Right cardiac atrium (tissue), 5 donors: ENCODE measurements at regions not wholly inside any gene's neighbourhood (a gene's known extent, or its start where the extent isn't known, plus 50 kb on each side); places are given as distances from the start of the nearest gene placed in this dataset.

Experiments used
- ATAC-seq, 2 donors: fragments of 200-7000 bp; cut with Tn5 transposase; one replicate each; pipeline versions ENCODE4 v1.8.0 to v1.9.1; 2020; ENCODE audit warnings: moderate library complexity in 2 of 2, mild to moderate bottlenecking in 1 of 2
- DNase-seq, 3 donors: peaks; one replicate each; pipeline ENCODE4 v3.0.0-alpha.2; 2020
- H3K27ac ChIP-seq: one replicate; pipeline ENCODE4 v1.5.1; 2013; ENCODE audit warnings: mild to moderate bottlenecking, low read length, control low read depth, moderate library complexity
- H3K27me3 ChIP-seq: one replicate; pipeline ENCODE4 v1.6.1; 2013; ENCODE audit not compliant: control insufficient read depth, insufficient read depth
- H3K4me1 ChIP-seq: one replicate; pipeline ENCODE4 v1.6.1; 2013; ENCODE audit warnings: low read length; ENCODE audit not compliant: control insufficient read depth, insufficient read depth
- H3K4me3 ChIP-seq: one replicate; pipeline ENCODE4 v1.5.1; 2013; ENCODE audit warnings: low read length, control low read depth
- H3K9me3 ChIP-seq: one replicate; pipeline ENCODE4 v1.6.1; 2013; ENCODE audit warnings: low read length; ENCODE audit not compliant: control insufficient read depth
- WGBS: extraction: QIAGEN DNeasy Blood & Tissue Kit; methylation state at CpG from one replicate; pipeline ENCODE4 v1.1.7; 2013; 5-methylcytosine and 5-hydroxymethylcytosine counted together
- intact Hi-C, 4 donors: fragments of 100-400 bp; cut with DNase I; formaldehyde crosslinking; loops; one replicate each; pipeline versions ENCODE4 v1.11.0 to v1.14.0; 2022 to 2023
- donor health status: healthy with polysubstance abuse.
- donor health status: DM: no; HTN: yes; CAD: no.
- donor health status: DM: no; HTN: no; CAD: no.
- donor health status: DM: no; HTN: yes; CAD: no; lungs with severe emphysema.
- donor health status: DM: yes; HTN: yes; CAD: no.

GRCh38 chr17:63364387-63364786, 81.7 kb downstream of the CYB561 start:
- Histone ChIP-seq H3K4me3 (no peak overlapping the region), H3K27me3 (no peaks in the 10 kb centered on the region), H3K27ac (no peak overlapping the region), H3K9me3 (no peaks in the 10 kb centered on the region), H3K4me1 (no peaks in the 10 kb centered on the region)
- intact Hi-C loops, result no loop called here
- ATAC-seq (no peak), DNase-seq (no peak)
- 32% methylated on average over 2 of the region's 2 CpGs for WGBS

DNA sequence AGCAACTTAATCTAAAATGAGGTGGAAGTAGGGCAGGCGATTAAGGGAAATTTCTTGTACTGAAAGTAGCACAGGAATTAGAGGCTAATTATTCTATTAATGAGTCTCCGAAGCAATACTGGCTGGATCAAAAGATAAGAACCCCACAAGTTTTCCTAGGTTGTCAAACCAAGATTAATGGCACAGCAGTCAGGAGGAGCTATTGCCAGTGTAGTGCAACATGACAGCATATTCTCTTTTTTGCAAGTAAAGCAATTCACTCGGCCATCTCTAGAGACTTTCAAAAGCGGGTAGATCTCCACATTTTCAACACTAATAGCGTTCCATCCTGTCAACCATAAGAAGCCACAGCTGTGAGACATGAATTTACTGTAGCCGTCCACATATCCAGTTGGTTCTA, 81.2 kb downstream of the CYB561 start:
- ATAC-seq (no peak), DNase-seq (no peak)
- WGBS, result 67% methylated on average over 6 of the region's 6 CpGs

DNA sequence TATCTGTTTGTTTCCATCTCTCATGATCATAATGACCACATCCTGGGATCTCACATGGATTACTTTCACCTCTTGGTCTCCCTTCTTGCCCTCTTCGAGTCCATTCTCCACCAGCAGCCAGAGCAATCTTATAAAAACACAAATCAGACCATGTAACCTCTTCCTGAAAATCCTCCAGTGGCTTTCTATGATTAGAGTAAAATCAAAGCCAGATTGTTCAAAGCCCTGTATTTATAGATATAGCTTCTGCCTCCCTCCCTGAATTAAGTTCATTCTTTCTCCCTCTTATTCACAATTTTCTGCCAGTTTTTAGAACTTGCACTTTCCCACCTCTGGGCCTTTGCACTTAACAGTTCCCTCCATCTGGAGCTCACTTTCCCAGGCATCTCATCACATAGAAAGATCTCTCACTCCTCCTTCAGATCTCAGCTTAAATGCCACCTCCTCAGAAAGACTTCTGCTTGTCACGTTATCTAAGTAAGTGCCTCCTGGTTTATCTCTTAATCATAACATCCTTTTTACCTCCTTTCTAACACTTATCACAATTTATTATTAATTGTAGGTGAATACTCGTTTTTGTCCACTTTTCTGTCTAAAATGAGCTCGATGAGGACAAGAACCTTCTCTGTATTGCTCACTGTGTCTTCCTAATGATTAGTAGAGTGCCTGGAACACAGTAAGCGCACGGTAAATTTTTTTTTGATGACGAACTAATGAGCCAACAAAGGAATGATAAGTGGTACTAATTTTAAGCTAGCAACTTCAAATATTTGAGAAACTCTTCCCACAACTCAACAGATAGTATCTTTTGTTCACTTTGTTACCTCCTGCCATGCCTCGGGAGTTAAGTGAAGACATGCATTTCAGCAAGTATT, 80.5 kb downstream of the CYB561 start:
- Histone ChIP-seq H3K27ac (no peak overlapping the region), H3K27me3 (no peaks in the 10 kb centered on the region), H3K9me3 (no peaks in the 10 kb centered on the region), H3K4me1 (no peaks in the 10 kb centered on the region), H3K4me3 (no peak overlapping the region)
- 60% methylated on average over 8 of the region's 8 CpGs for WGBS
- intact Hi-C loops, result no loop called here
- ATAC-seq (no peak), DNase-seq (no peak)

More for the DNA sequence above, 81.2 kb downstream of the CYB561 start:
- no peak overlapping the region for H3K27ac ChIP-seq
- H3K9me3 ChIP-seq, result no peaks in the 10 kb centered on the region
- H3K4me1 ChIP-seq, result no peaks in the 10 kb centered on the region
- intact Hi-C loops, result no loop called here
- no peak overlapping the region for H3K4me3 ChIP-seq
- no peaks in the 10 kb centered on the region for H3K27me3 ChIP-seq

DNA sequence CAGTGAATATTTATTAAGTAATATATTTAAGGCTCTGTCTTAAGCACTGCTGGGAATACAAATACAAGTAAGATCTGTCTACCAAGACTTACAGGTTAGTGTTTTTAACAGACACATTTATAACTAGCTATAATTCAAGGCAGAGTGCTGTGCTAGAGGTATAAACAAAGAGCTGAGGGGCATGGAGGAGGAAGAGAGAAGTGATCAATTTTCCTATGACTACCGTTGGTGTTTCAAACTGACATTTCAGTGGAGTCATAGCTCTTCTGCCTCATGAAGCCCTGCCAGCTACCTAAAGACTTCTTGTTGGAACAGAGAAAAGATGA, 79.9 kb downstream of the CYB561 start:
- WGBS, result 50% methylated on average over 1 of the region's 1 CpG

GRCh38 chr17:63369233-63369632, 76.9 kb downstream of the CYB561 start:
- Histone ChIP-seq H3K4me1 (no peaks in the 10 kb centered on the region), H3K9me3 (no peaks in the 10 kb centered on the region), H3K27me3 (no peaks in the 10 kb centered on the region), H3K4me3 (no peak overlapping the region), H3K27ac (no peak overlapping the region)
- intact Hi-C loops, result no loop called here
- DNase-seq (no peak), ATAC-seq (peak in 1 of 2 donors; percentile 51)
- 69% methylated on average over 4 of the region's 4 CpGs for WGBS

More for the DNA sequence above, 79.9 kb downstream of the CYB561 start:
- Histone ChIP-seq H3K9me3 (no peaks in the 10 kb centered on the region), H3K4me1 (no peaks in the 10 kb centered on the region), H3K4me3 (no peak overlapping the region), H3K27ac (no peak overlapping the region), H3K27me3 (no peaks in the 10 kb centered on the region)
- ATAC-seq (no peak), DNase-seq (no peak)
- intact Hi-C loops, result no loop called here

GRCh38 chr17:63370696-63371095, 75.4 kb downstream of the CYB561 start:
- ATAC-seq, result no peak
- no peak for DNase-seq
- 87% methylated on average over 8 of the region's 8 CpGs for WGBS

DNA sequence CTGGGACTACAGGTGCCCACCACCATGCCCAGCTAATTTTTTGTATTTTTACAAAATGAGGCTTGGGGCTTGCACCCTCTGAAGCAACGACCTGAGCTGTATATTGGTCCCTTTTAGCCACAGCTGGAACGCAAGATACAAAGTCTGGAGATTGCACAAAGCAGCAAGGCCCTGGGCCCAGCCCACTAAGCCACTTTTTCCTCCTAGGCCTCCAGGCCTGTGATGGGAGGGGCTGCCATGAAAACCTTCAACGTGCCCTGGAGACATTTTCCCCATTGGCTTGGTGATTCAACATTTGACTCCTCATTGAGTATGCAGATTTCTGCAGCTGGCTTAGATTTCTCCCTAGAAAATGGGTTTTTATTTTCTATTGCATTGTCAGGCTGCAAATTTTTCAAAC, 69.2 kb downstream of the CYB561 start:
- no peaks in the 10 kb centered on the region for H3K4me1 ChIP-seq
- no peaks in the 10 kb centered on the region for H3K9me3 ChIP-seq
- no peaks in the 10 kb centered on the region for H3K27me3 ChIP-seq
- intact Hi-C loops, result no loop called here
- WGBS, result 95% methylated on average over 3 of the region's 3 CpGs
- ATAC-seq (no peak), DNase-seq (no peak)
- no peak overlapping the region for H3K4me3 ChIP-seq
- no peak overlapping the region for H3K27ac ChIP-seq

More at GRCh38 chr17:63370696-63371095, 75.4 kb downstream of the CYB561 start:
- Histone ChIP-seq H3K4me1 (no peaks in the 10 kb centered on the region), H3K9me3 (no peaks in the 10 kb centered on the region), H3K4me3 (no peak overlapping the region), H3K27me3 (no peaks in the 10 kb centered on the region), H3K27ac (no peak overlapping the region)
- intact Hi-C loops, result no loop called here

GRCh38 chr17:63378411-63379375, 67.4 kb downstream of the CYB561 start:
- Histone ChIP-seq H3K4me1 (no peaks in the 10 kb centered on the region), H3K9me3 (no peaks in the 10 kb centered on the region), H3K27ac (no peak overlapping the region), H3K4me3 (no peak overlapping the region), H3K27me3 (no peaks in the 10 kb centered on the region)
- intact Hi-C loops, result no loop called here
- ATAC-seq (peak; percentile 37 to 75), DNase-seq (no peak)
- WGBS, result 60% methylated on average over 3 of the region's 3 CpGs

- 77% methylated on average over 5 of the region's 5 CpGs for WGBS
- Histone ChIP-seq H3K4me1 (no peaks in the 10 kb centered on the region), H3K9me3 (no peaks in the 10 kb centered on the region), H3K27ac (no peak overlapping the region), H3K27me3 (no peaks in the 10 kb centered on the region), H3K4me3 (no peak overlapping the region)
- ATAC-seq, result no peak
- no peak for DNase-seq
- intact Hi-C loops, result no loop called here
Observed at GRCh38 chr17:63379636-63380035, 66.5 kb downstream of the CYB561 start.

GRCh38 chr17:63381101-63381729, 64.9 kb downstream of the CYB561 start:
- no peak for ATAC-seq
- Histone ChIP-seq H3K27ac (no peak overlapping the region), H3K9me3 (no peaks in the 10 kb centered on the region), H3K27me3 (no peaks in the 10 kb centered on the region), H3K4me1 (no peaks in the 10 kb centered on the region), H3K4me3 (no peak overlapping the region)
- 63% methylated on average over 4 of the region's 4 CpGs for WGBS
- no peak for DNase-seq
- intact Hi-C loops, result no loop called here

- DNase-seq (no peak), ATAC-seq (no peak)
- no peaks in the 10 kb centered on the region for H3K9me3 ChIP-seq
- H3K4me3 ChIP-seq, result no peak overlapping the region
- no peaks in the 10 kb centered on the region for H3K4me1 ChIP-seq
- 91% methylated on average over 2 of the region's 2 CpGs for WGBS
- intact Hi-C loops, result no loop called here
- no peak overlapping the region for H3K27ac ChIP-seq
- H3K27me3 ChIP-seq, result no peaks in the 10 kb centered on the region
Observed at GRCh38 chr17:63382136-63382535, 64.0 kb downstream of the CYB561 start.
